ENCODE measurements at regions not wholly inside any gene's neighbourhood (a gene's known extent, or its start where the extent isn't known, plus 50 kb on each side); places are given as distances from the start of the nearest gene placed in this dataset.
A peak's percentile ranks its signal among the peaks of the same experiment; 100 is the strongest.
"Not testable (repeated sequence)": the region's sequence is repeated elsewhere in the genome, so short reads cannot be mapped to it uniquely, and the experiment has no call there.

- DNase-seq = no peak
Observed at GRCh38 chr1:96565546-96565945, 156.0 kb upstream of the PTBP2 start.

GRCh38 chr1:96568639-96569038 lies 152.9 kb upstream of the PTBP2 start:
- no peak for DNase-seq

GRCh38 chr1:96569288-96569687 lies 152.3 kb upstream of the PTBP2 start:
- DNase-seq = no peak

- DNase-seq = no peak
Observed at GRCh38 chr1:96579636-96580035, 141.9 kb upstream of the PTBP2 start.

GRCh38 chr1:96580920-96581319 lies 140.7 kb upstream of the PTBP2 start:
- no peak for DNase-seq

GRCh38 chr1:96581772-96582171 lies 139.8 kb upstream of the PTBP2 start:
- no peak for DNase-seq

GRCh38 chr1:96583903-96584302 lies 137.7 kb upstream of the PTBP2 start:
- no peak for DNase-seq

GRCh38 chr1:96587222-96587621 lies 134.4 kb upstream of the PTBP2 start:
- DNase-seq = no peak

GRCh38 chr1:96588416-96588995 lies 133.1 kb upstream of the PTBP2 start:
- no peak for DNase-seq

- DNase-seq = not testable (repeated sequence)
Observed at GRCh38 chr1:96595530-96595929, 126.1 kb upstream of the PTBP2 start.

GRCh38 chr1:96596226-96596922 lies 125.2 kb upstream of the PTBP2 start:
- DNase-seq = peak; percentile 10

- DNase-seq = no peak
Observed at GRCh38 chr1:96597218-96597617, 124.4 kb upstream of the PTBP2 start.

- no peak for DNase-seq
Observed at GRCh38 chr1:96598416-96599168, 123.0 kb upstream of the PTBP2 start.

- DNase-seq = not testable (repeated sequence)
Observed at GRCh38 chr1:96604620-96605019, 117.0 kb upstream of the PTBP2 start.

- DNase-seq = not testable (repeated sequence)
Observed at GRCh38 chr1:96617375-96617774, 104.2 kb upstream of the PTBP2 start.

GRCh38 chr1:96632045-96632664 lies 89.4 kb upstream of the PTBP2 start:
- DNase-seq = no peak

GRCh38 chr1:96633695-96634094 lies 87.9 kb upstream of the PTBP2 start:
- DNase-seq = no peak

GRCh38 chr1:96634883-96635282 lies 86.7 kb upstream of the PTBP2 start:
- DNase-seq = no peak

GRCh38 chr1:96641282-96641681 lies 80.3 kb upstream of the PTBP2 start:
- no peak for DNase-seq

- no peak for DNase-seq
Observed at GRCh38 chr1:96643519-96643918, 78.1 kb upstream of the PTBP2 start.

- no peak for DNase-seq
Observed at GRCh38 chr1:96649301-96649700, 72.3 kb upstream of the PTBP2 start.

- DNase-seq = no peak
Observed at GRCh38 chr1:96651517-96651916, 70.1 kb upstream of the PTBP2 start.

- DNase-seq = no peak
Observed at GRCh38 chr1:96660051-96660450, 61.5 kb upstream of the PTBP2 start.

GRCh38 chr1:96660503-96660902 lies 61.1 kb upstream of the PTBP2 start:
- DNase-seq = no peak

All from CD4-positive, alpha-beta T cell treated with Interleukin-10 for 1 hour (primary cell).